HG03520 (cell line): ENCODE measurements at regions not wholly inside any gene's neighbourhood (a gene's known extent, or its start where the extent isn't known, plus 50 kb on each side); places are given as distances from the start of the nearest gene placed in this dataset.

Experiments
- ATAC-seq: cut with Tn5 transposase; IDR thresholded peaks from one replicate; pipeline ENCODE4 v1.9.1; 2021; ENCODE audit warnings: mild to moderate bottlenecking, moderate library complexity; ENCODE audit not compliant: unreplicated experiment

DNA sequence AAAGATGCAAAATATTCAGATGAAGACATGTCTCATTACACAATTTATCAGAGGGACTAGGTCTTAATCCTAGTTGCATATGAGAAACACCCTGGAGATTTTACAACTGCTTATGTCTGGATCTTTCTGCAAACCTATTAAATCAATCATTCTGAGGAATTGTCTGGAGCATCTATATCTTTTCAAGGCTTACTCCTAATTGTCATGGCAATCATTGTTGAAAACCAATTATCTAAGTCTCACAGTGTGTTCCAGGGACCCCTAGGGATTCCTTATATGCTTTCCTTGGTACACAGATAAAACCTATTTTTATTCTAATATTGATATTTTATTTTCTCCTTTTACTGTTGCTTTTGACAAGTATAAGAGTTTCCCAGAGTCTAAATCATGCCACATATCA lies 696.9 kb upstream of the EYS start:
- no peak for ATAC-seq

DNA sequence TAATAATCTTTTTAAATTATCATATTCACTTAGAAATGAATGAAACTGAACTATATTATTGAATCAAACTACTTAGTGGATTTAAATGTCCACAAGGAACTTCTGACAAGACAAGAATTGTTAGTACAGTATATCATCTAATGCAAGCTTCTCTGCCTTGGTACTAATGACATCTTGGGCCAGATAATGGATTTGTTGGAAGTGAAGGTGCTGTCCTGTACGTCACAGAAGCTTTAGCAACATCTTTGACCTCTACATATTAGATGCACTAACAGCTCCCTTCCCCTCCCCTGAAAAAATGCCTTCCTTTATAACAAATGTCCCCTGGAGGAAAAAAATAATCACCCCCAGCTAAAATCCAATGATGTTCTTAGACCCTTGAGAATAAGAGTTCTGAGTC lies 695.8 kb upstream of the EYS start:
- no peak for ATAC-seq

DNA sequence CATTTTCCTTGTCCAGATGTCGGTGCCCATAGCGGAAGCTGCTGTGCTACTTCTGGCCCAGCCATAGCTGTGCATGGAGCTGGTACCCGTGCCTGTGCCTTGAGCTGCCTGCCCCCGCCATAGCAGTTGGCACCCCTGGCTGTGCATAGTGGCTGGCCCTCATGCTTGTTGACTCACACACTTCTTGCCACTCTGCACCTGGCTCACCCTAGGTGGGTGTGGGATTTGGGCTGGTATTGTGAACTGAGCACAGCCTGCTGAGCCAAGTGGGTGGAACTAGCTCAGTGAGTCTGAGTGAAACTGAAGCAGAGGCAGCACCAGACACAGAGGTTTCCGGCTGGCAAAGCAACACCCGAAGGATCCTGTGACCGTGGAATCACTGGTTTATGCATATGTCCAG lies 689.5 kb upstream of the EYS start:
- no peak for ATAC-seq

DNA sequence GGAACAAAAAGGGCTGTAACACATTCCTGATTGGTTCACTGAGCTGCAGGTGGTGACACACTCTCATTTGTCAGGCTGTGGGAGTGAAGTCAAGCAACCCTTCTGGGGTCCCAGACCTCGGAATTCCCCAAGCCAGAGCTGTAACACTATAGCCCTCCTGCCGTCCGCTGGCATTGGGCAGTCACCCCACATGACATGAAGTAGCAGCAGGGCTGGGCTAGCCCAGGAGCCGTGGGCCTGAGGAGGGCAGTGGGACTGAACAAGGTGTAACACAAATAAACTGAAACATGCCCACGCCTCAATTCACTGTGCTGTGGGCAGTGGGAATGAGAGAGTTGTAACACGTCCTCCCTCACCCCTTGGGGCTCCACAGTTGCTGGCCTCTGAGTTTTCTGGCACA lies 689.1 kb upstream of the EYS start:
- no peak for ATAC-seq

DNA sequence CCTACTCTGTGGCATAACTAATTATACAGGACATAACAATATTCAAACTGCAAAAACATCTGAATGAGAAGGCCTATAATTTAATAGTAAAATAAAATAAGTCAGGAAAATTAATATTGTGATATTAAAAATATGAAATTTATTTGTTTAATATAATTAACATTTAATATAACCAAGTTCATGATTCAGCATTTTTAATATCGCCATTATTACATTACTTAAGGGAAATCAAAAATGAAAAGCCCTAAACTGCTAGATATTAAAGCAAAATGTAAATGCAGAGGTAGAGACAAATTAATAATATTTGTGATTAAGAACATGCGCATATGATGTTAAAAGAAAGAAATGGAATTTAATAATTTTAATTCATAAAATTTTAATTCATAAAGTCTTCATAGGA lies 683.4 kb upstream of the EYS start:
- ATAC-seq, result no peak

DNA sequence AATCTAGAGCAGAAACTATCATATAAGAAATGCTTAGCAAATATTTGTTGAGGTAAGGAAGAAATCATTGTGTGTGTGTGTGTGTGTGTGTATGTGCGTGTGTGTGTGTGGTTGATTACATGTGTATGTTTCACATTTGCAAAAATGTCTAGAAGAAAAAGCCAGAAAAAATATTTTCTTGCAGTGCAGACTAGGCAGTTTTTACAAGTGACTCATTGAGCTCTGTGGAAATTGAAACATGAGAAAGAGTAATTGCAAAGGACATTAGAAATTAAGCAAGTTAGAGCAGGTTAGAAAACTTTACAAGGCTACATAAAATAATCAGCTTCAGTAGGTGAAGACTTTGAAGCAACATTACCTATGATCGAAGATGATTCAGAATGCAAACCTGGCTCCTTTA lies 669.0 kb upstream of the EYS start:
- ATAC-seq, result no peak

DNA sequence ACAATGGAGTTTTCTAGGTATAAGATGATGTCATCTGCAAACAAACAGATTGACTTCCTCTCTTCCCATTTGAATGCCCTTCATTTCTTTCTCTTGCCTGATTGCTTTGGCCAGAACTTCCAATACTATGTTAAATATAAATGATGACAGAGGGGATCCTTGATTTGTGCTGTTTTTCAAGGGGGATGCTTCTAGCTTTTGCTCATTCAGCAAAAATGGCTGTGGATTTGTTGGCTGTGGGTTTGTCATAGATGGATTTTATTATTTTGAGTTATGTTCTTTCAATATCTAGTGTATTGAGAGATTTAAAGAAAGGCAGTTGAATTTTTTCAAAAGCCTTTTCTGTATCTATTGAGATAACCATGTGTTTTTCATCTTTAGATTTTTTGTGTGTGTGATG lies 662.4 kb upstream of the EYS start:
- ATAC-seq, result no peak

DNA sequence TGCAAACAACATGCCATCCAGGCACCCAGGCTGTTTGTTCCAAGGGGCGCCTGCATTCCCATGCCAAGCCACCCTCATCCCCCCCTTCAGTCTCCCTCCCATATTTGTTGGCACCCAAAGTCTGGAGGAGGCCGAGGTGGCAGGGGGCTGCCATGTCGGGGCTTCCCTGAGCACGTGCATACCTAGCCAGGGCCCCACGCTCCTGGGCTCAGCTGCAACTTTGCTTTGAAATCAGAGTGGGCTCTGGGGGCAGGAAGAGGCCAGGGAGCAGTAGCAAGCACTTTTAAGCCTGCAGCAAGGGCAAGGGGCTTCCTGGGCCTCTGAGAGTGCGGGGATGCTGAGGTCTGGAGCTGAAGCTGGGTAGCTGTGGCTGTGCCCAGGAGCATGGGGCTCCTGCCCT lies 655.9 kb upstream of the EYS start:
- ATAC-seq, result no peak

DNA sequence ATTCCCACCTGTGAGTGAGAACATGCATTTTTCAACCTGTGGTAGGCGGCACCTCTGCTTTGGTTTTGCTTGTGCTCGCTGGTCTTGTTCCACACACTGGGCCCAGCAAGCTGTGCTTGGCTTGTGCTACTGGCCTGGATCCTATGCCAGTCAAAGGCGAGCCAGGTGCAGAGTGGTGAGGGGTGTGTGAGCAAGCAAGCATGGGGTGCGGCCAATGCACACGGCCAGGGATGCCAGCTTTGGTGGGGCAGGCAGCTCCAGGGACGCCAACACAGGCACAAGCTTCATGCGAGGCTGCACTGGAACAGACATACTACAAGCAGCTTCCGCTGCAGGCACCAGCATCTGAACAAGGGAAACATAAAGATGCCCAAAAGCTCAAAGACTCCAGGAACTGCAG lies 654.9 kb upstream of the EYS start:
- ATAC-seq, result no peak

DNA sequence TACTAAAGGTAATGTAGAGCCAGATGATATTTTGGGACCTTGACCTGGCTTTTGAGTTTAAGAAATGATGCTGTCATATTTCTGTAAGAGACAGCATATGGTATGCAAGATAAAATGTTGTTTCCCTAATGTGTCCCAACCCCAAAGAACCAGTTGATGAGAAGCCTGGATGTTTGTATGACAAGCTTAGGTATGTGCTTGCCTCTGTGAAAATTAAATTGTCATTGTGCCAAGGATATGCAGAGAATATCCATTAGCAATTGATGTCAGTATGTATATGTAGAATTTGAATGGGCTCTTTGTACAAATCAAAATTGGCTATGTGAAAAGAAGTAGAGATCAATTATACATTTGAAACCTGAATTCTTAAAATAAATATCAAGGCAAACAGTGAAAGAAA lies 650.8 kb upstream of the EYS start:
- no peak for ATAC-seq

DNA sequence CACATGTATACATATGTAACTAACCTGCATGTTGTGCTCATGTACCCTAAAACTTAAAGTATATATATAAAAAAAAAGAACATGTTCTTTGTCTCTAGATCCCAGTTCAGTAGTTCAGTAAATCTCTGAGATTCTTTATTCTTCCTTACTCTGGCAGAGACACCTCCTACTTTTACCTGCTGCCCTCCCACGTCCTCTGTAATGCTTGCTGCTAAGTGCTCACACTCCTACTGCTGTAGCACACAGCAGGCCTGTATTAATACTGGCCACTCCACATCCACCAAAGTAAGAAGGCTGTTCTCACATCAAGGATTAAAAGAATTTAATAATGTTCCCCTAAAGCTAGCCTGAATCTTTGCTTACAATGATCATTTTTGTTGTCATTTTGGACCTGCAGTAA lies 648.4 kb upstream of the EYS start:
- ATAC-seq, result no peak

DNA sequence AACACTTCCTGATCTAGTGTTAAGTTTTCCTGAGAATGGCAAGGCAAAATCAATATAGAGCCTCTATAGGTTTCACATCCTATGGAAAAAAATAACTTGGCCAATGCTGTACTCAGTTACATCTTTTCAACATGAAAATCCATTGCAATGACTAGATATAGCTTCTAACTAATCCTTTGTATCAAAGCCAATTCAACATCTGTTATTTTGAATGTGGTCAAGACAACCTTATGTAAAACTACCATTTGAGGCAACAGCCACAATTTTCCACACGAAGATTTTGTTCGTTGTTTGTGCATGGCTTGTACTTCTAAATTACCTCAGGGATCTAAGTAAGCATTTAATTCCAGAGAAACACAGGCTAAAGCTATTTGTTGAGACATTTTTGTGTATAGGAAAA lies 637.8 kb upstream of the EYS start:
- ATAC-seq, result no peak

DNA sequence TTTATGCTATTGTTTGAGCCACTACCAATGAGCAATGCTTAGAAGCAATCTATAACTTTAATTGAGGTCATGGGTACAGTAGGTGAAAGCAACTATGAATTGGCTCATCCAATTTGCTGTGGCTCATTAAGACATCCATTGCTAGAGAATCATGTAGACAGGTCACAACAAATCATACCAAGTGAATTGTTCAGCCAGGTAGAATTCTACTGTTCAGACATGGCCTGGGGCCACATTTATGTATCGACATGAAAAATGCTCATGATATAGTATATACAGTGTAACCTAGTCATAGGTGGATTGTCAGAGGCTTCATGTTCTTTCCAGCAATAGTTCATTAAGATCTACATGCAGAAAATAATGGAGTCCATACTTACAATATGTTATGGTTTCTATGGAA lies 633.7 kb upstream of the EYS start:
- no peak for ATAC-seq

DNA sequence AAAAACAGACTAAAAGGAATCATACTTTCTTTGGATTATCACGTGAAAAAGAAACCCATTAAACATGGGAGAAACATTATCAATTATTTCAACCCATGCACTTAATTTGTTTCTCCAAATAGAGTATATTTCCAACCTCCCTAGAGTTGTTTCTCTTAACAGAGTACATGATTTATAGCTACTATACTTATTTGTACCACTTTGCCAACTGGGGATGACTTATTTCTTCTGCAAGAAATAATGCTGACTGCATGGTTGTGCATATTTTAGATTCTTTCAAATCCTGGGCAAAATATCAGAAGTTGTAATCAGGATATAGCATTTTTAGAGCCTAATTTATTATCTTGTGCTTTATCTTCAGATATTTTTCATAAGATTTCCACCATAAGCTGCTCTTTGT lies 629.1 kb upstream of the EYS start:
- ATAC-seq, result no peak

DNA sequence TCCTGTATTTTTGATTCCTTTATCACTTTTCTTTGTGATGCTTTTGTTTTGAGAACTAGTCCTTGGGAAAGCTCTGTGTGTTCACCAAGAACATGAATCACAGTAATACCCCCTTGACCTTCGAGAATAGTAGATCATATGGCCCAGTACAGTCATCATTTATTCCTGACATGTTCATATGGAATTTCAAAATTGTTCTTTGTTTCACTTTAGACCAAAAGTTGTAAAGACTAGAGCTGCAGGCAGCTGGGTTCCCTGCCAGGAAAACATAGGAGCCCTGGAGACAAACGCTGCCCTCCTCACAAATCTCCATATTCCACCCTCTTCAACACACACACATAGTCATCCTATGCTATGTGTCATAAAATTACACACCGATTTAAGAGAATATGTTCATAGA lies 621.2 kb upstream of the EYS start:
- no peak for ATAC-seq

DNA sequence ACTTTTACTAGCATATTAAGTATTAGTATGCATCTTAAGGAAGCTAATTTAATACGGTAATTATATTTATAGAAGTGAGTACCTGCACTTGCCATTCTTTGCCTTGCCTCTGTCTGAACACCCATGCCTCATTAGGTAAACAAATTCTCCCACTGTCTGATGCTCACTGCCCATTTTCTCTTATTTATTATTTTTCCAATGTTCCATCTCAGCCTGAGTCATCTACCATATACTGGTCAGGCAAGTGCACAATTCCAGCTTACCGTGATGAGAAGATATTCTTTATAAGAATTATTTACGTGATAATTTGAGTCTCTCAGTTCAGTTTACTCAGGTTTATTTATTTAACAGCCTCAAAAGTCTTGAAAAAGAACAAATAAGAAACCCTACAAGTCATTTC lies 619.2 kb upstream of the EYS start:
- no peak for ATAC-seq

DNA sequence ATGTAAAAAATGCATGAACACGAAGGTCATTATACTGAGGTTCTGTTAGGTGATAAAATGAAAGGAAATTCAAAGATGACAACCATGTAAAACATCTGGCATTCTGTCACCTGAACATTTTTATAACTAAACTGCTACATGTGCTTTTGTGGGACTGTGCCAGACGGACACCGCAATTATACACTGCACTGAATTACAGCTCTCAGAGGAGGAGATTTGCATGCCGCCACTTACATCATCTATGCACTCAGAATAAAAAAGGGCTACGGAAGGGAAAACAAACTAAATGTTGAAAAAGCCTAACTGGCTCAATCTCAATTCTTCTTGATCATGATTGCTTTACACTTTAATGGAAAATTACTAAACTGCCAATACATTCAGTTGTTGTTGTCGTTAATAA lies 614.0 kb upstream of the EYS start:
- ATAC-seq, result no peak

DNA sequence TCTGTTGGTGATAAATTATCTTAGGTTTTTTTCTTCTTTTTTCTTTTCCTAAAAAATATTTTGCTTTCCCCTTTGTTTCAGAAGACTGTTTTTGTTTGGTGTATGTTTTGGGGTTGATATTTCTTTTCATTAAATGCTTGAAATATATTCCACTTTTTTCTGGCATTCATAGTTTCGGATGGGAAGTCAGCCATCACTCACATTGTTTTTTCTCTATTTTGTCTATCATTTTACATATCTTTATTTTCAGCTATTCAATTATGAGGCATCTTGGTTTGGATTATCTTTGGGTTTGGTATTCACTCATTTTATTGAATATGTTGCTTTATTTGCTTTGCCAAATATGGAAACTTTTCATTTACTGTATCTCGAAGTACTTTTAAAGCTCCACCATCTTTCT lies 600.5 kb upstream of the EYS start:
- no peak for ATAC-seq

DNA sequence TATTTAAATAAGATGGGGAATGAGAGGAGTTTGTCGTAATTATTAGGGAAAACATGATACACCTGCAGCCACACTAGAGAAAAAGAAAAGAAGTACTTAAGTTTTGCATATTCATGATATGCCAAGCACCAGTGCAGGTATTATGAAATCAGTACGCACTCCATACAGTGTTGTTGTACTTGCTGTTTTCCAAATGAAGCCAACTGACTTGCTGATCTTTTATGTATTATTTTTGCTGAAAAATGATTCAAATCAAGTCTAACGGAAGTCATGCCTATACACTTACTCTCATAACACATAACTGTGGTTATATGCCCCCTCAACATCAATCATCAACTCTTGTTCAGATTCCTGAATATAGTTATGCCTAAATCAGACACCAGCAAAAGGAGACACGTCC lies 584.9 kb upstream of the EYS start:
- ATAC-seq, result no peak

DNA sequence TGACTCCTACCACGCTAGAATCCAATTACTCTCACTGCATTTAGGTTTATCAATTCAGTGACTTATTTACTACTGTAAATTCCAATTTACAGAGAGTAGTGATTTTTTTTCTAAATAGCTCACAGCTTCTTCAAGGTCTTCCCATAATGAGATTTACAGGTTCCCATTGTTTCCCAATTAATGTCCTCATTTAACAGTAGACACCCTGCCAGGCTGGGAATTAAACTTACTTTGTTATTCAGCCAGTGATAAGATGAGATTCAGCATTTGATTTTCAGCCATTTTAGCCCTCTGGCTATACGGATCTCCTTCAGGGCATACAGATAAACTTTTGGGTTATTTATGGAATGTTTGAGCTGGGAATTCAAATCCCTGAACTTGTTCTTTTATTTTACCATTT lies 582.9 kb upstream of the EYS start:
- ATAC-seq, result no peak

DNA sequence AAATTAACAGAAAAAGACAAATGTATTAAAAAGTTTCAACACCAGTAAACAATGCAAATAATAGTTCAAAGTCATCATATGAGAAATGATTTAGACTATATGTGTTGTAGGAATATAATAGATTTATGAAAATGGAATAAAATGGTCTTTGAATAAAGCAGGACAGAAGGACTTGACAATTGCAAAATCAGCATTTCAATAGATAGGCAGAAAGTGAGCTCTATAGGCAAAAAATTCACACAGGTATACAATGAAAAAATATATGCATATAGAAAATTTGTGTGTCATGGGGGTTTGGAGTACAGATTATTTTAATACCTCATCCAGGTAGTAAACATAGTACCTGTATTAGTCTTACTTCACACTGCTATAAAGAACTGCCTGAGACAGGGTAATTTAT lies 571.1 kb upstream of the EYS start:
- no peak for ATAC-seq

DNA sequence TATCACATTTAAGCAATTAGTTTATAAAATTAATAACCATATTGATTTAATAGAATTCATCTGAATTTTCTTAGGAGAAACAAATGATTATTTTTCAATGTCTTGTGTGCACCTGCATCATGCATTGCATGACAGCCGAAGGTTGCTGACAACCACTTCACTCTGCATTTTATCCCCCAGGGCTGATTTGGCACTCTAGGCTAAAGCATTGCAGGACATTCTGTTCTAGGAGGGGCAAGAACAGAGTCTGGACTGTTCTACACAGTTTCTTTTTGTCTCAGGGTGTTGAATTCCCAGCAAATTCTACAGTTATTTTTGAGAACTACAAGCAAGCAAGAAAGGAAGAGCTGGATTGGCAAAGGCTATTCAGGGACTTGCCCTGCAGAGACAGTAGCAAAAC lies 570.4 kb upstream of the EYS start:
- ATAC-seq, result no peak

DNA sequence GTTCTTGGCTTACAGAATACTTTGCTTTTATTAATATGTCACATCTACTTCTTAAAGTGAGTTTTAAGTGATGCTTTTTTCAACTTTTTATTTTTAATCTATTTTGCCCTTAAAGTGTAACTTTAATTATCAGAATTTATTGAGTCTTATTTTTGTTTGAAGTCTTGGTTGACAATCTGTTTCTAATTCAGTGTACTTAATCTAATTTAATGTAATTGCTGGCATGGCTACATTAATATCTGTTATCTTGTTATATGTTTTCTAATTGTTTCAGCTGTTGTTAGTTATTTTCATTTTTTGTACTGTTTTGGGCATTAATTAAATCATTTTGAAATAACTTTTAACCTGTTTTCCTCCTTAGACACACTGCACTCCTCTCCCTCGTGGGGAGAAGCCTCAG lies 558.7 kb upstream of the EYS start:
- ATAC-seq, result no peak

DNA sequence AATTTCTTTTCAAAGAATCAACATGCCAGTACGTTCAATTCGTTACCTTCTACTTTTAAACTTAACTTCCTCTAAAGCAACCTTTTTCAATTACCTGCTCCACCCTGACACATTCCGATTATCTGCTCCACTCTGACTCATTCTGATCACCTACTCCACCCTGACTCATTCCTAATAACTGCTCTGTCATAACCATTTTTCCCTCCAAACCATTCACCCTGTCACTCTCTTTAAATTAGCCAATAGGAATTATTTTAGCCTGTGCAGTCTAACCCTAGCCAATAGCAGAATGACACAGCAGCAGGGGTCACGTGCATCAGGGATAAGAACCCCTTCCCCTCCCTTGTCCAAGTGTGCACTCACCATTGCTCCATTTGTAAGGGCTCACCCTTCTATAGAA lies 557.4 kb upstream of the EYS start:
- no peak for ATAC-seq
